ENCODE measurements at regions not wholly inside any gene's neighbourhood (a gene's known extent, or its start where the extent isn't known, plus 50 kb on each side); places are given as distances from the start of the nearest gene placed in this dataset.

DNA sequence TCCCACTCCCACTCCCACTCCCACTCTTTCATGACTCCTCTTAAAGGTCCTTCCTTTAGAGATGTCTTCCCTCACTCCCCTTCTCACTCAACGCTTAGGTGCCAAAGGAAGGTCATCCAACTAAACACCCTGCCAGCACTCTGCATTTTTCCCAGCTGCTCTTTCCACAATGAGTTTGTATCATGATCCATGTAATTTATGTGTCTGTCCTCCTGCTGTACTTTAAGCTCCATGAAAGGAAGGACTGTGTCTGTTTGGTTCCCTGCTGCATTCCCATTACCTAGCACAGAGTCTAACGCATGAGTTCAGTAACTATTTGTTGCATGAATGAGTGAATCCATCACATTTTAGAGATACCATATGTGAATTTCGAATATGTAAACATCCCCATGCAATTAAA is 252.7 kb downstream of the KIF20B start:
- TF ChIP-seq, protein P1, sequence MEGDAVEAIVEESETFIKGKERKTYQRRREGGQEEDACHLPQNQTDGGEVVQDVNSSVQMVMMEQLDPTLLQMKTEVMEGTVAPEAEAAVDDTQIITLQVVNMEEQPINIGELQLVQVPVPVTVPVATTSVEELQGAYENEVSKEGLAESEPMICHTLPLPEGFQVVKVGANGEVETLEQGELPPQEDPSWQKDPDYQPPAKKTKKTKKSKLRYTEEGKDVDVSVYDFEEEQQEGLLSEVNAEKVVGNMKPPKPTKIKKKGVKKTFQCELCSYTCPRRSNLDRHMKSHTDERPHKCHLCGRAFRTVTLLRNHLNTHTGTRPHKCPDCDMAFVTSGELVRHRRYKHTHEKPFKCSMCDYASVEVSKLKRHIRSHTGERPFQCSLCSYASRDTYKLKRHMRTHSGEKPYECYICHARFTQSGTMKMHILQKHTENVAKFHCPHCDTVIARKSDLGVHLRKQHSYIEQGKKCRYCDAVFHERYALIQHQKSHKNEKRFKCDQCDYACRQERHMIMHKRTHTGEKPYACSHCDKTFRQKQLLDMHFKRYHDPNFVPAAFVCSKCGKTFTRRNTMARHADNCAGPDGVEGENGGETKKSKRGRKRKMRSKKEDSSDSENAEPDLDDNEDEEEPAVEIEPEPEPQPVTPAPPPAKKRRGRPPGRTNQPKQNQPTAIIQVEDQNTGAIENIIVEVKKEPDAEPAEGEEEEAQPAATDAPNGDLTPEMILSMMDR (IDR thresholded peaks at IDR 0.05): no peak
- no peak for TF ChIP-seq POLR2AphosphoS5 (IDR thresholded peaks at IDR 0.05; ENCODE audit: insufficient read depth in 1 of 2, low read depth in 1 of 2)

Data from vagina (tissue), 2 donors.